ENCODE measurements at regions not wholly inside any gene's neighbourhood (a gene's known extent, or its start where the extent isn't known, plus 50 kb on each side); places are given as distances from the start of the nearest gene placed in this dataset.

GRCh38 chr12:115320451-115320850 lies 636.5 kb upstream of the TBX3 start:
- TF ChIP-seq ZNF565 (CRISPR knock-in tag; conservative IDR thresholded peaks at IDR 0.05; ENCODE audit: low read depth) = no peak
- TF ChIP-seq, protein P1, sequence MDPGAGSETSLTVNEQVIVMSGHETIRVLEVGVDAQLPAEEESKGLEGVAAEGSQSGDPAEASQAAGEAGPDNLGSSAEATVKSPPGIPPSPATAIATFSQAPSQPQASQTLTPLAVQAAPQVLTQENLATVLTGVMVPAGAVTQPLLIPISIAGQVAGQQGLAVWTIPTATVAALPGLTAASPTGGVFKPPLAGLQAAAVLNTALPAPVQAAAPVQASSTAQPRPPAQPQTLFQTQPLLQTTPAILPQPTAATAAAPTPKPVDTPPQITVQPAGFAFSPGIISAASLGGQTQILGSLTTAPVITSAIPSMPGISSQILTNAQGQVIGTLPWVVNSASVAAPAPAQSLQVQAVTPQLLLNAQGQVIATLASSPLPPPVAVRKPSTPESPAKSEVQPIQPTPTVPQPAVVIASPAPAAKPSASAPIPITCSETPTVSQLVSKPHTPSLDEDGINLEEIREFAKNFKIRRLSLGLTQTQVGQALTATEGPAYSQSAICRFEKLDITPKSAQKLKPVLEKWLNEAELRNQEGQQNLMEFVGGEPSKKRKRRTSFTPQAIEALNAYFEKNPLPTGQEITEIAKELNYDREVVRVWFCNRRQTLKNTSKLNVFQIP (CRISPR knock-in tag; IDR thresholded peaks at IDR 0.05; ENCODE audit: borderline replicate concordance, low read depth) = no peak
- TF ChIP-seq, protein P2, sequence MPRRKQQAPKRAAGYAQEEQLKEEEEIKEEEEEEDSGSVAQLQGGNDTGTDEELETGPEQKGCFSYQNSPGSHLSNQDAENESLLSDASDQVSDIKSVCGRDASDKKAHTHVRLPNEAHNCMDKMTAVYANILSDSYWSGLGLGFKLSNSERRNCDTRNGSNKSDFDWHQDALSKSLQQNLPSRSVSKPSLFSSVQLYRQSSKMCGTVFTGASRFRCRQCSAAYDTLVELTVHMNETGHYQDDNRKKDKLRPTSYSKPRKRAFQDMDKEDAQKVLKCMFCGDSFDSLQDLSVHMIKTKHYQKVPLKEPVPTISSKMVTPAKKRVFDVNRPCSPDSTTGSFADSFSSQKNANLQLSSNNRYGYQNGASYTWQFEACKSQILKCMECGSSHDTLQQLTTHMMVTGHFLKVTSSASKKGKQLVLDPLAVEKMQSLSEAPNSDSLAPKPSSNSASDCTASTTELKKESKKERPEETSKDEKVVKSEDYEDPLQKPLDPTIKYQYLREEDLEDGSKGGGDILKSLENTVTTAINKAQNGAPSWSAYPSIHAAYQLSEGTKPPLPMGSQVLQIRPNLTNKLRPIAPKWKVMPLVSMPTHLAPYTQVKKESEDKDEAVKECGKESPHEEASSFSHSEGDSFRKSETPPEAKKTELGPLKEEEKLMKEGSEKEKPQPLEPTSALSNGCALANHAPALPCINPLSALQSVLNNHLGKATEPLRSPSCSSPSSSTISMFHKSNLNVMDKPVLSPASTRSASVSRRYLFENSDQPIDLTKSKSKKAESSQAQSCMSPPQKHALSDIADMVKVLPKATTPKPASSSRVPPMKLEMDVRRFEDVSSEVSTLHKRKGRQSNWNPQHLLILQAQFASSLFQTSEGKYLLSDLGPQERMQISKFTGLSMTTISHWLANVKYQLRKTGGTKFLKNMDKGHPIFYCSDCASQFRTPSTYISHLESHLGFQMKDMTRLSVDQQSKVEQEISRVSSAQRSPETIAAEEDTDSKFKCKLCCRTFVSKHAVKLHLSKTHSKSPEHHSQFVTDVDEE (CRISPR knock-in tag; IDR thresholded peaks at IDR 0.05) = 0 out of 2 replicates have a peak, but pooled peaks have one; percentile 14
- no peak for TF ChIP-seq ZC3H10 (CRISPR knock-in tag; IDR thresholded peaks at IDR 0.05)
- no peak for TF ChIP-seq BACH2 (CRISPR knock-in tag; IDR thresholded peaks at IDR 0.05; ENCODE audit: borderline replicate concordance)
- no peak for TF ChIP-seq OSR1 (CRISPR knock-in tag; IDR thresholded peaks at IDR 0.05)
- no peak for ATAC-seq

- TF ChIP-seq CSDC2 (CRISPR knock-in tag; IDR thresholded peaks at IDR 0.05) (no peak), TCF4 (CRISPR knock-in tag; IDR thresholded peaks at IDR 0.05; ENCODE audit: borderline replicate concordance) (no peak), ARNTL (CRISPR knock-in tag; IDR thresholded peaks at IDR 0.05; ENCODE audit: borderline replicate concordance, low read depth) (no peak), PPARA (CRISPR knock-in tag; IDR thresholded peaks at IDR 0.05; ENCODE audit: borderline replicate concordance) (no peak), ZNF565 (CRISPR knock-in tag; conservative IDR thresholded peaks at IDR 0.05; ENCODE audit: low read depth) (no peak), ZC3H10 (CRISPR knock-in tag; IDR thresholded peaks at IDR 0.05) (no peak), ZFP30 (CRISPR knock-in tag; IDR thresholded peaks at IDR 0.05) (no peak), ZFP3 (CRISPR knock-in tag; IDR thresholded peaks at IDR 0.05) (no peak), ISL1 (CRISPR knock-in tag; IDR thresholded peaks at IDR 0.05) (no peak), RARB (CRISPR knock-in tag; IDR thresholded peaks at IDR 0.05) (no peak), OSR1 (CRISPR knock-in tag; IDR thresholded peaks at IDR 0.05) (no peak), ZNF8 (CRISPR knock-in tag; IDR thresholded peaks at IDR 0.05) (no peak), ESRRG (CRISPR knock-in tag; IDR thresholded peaks at IDR 0.05) (no peak), SNAI2 (CRISPR knock-in tag; IDR thresholded peaks at IDR 0.05) (no peak), ZNF70 (CRISPR knock-in tag; IDR thresholded peaks at IDR 0.05) (no peak), GLIS3 (CRISPR knock-in tag; IDR thresholded peaks at IDR 0.05) (no peak), CSRNP3 (CRISPR knock-in tag; IDR thresholded peaks at IDR 0.05) (no peak)
- TF ChIP-seq, protein P1 (CRISPR knock-in tag; IDR thresholded peaks at IDR 0.05; ENCODE audit: borderline replicate concordance, low read depth) = no peak
- TF ChIP-seq, protein P2 (CRISPR knock-in tag; IDR thresholded peaks at IDR 0.05) = no peak
- TF ChIP-seq, protein P3, sequence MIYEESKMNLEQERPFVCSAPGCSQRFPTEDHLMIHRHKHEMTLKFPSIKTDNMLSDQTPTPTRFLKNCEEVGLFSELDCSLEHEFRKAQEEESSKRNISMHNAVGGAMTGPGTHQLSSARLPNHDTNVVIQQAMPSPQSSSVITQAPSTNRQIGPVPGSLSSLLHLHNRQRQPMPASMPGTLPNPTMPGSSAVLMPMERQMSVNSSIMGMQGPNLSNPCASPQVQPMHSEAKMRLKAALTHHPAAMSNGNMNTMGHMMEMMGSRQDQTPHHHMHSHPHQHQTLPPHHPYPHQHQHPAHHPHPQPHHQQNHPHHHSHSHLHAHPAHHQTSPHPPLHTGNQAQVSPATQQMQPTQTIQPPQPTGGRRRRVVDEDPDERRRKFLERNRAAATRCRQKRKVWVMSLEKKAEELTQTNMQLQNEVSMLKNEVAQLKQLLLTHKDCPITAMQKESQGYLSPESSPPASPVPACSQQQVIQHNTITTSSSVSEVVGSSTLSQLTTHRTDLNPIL (CRISPR knock-in tag; IDR thresholded peaks at IDR 0.05; ENCODE audit: low read depth) = no peak
- ATAC-seq = no peak
Measured at GRCh38 chr12:115319446-115320040, 635.6 kb upstream of the TBX3 start.
